Activated T-cell treated with anti-CD3 and anti-CD28 coated beads for 1 hour (primary cell): ENCODE measurements at regions not wholly inside any gene's neighbourhood (a gene's known extent, or its start where the extent isn't known, plus 50 kb on each side); places are given as distances from the start of the nearest gene placed in this dataset.

Source experiments
- DNase-seq: peaks from one replicate; pipeline ENCODE4 v3.0.0-alpha.2; 2020; ENCODE audit warnings: low read depth

DNA sequence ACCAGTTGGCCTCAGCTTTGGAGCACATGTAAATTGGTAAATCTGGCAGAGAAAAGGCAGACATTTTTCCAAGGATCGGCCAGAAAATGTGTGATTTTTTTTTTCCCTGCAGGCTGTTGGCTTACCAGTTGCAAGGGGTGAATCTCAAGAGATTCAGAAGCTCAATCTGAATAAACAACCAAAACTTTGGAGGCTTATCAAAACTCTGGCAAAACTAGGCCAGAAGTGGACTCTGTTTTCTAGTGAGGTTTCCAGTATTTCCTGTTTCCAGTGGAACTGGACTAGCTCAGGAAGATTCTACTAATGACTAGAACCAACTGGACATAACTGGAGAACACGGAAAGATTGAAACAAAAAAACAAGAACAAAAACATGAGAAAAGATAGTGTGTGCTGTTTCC lies 191.3 kb downstream of the SMIM20 start:
- DNase-seq = no peak

DNA sequence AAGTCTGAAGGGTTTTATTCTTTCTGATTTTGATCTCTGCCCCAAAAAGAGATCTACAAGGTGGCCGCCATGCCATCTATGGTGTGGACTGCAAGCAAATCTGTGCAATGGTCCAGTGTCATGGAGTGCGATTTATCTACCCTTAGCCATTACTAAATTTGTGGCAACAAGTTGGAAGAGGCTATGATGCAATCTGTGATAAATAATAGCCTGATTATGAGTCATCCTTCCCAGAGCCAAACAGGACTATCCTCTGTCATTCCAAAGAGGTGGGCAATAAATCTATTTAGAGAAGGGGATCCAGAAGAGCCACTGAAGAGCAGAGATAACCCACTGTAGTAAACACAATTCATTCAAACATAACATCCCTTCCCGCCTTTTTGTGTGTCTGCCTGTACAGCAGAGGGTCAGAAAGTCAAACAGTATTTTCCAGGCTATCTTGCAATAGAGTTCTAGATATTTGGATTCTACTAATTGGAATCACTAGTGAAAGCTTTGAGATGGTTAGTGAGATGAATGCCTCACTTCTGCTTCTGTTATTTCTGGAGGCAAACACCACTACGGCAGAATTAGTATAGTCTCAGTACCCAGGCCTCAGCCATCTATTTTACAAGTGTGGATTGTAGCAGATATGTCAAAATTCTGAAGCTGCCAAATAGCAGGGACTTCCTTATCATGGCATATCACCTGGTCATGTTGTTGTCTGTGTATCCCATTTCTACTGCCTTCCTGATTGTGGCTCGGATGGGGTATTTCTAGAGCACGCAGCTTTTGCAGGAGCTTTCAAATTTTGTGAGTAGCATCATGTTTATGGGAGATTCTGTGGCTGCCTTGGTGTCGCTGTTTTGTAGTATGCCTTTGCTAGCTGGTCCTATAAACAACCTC lies 192.0 kb downstream of the SMIM20 start:
- no peak for DNase-seq

DNA sequence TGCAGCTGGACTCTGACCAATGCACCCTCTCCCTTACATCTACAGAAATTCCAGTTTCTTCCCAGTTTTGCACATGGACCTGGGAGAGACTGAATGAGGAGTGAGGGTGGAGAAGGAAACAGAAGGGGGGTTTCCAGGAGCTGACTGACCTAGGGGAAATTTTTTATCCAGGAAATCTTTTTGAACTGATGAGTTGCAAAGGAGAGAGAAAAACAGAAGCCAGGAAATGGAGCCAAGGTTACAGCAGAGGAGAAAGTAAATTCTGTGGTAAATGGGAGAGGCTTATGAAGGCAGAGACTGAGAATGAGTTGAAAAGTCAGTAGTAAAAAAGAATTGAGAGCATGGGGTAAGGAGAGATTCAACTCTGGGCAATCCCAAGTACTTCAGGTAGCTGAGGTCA lies 192.8 kb downstream of the SMIM20 start:
- DNase-seq = no peak

DNA sequence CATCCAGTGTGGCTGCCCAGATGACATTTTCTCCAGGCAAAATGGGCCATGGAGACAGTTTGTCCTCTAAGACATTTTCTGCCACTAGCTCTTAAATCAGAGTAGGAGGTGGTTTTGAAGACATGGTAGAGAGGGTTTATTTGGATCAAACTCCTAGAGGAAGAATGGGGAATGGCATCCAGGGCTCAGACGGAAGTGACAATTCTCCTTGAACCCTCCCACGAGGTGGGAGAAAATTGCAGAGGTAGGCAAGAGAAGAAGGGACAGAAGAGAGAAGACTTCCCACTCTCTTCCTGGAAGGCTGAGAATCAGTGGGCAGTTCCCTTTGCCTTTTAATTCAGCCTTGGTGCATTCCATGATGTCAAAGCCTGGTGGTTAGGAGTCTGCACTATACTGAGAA lies 194.0 kb downstream of the SMIM20 start:
- DNase-seq = no peak

DNA sequence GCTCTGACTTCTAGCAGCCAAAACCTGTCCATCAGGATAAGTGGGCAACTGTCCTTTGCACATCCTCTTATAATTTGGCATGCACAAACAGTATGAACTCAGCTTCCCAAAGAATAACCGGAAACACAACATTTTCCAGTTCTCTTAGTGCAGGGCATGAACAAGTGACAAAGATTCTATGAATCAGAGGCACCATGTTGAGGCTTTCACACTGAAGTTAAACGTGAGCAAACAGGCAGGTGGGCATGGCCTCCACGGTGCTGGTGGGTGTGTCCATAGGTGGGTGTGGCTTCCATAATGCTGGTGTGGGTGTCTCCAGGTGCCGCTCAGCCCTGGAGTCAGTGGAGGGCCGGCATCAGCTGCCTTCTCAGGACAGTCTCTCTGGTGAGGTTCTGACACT lies 196.5 kb downstream of the SMIM20 start:
- no peak for DNase-seq

DNA sequence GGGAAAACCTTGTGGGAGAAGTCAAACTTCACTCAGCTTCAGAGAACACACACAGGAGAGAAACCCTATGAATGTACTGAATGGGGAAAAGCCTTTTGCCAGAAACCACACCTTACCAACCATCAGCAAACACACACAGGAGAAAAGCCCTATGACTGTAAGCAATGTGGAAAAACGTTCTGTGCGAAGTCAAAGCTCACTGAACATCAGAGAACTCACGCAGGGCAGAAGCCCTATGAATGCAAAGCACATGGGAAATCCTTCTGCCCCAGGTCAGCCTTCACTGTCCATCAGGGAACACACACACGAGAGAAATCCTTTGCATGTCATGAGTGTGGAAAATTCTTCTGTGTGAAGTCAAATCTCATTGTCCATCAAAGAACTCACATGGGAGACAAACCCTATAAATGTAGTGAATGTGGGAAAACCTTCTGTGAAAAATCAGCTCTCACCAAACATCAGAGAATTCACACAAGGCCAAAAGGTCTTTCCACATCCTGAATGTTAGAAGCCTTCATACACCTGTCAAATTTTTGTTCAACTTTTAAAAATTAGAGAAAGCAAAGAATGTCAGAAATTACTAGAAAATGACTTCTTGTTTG lies 199.4 kb downstream of the SMIM20 start:
- DNase-seq = no peak

DNA sequence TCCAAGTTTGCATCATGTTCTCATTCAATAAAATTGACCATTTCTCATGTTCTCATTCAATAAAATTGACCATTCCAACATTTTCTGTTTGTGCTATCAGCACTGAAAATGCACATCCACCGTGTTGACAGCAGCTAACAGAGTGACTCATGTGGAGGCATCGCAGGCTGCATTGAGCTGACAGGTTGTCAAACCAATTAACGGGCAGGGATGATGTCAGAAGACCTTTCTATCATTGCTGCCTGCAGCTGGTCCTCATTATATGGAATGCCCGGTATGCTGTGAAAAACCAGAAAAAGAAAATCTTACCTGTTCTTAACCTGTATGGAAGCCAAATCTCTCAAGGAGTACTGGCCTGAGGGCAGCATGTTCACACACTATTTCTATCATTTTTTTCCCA lies 202.0 kb downstream of the SMIM20 start:
- DNase-seq = no peak

DNA sequence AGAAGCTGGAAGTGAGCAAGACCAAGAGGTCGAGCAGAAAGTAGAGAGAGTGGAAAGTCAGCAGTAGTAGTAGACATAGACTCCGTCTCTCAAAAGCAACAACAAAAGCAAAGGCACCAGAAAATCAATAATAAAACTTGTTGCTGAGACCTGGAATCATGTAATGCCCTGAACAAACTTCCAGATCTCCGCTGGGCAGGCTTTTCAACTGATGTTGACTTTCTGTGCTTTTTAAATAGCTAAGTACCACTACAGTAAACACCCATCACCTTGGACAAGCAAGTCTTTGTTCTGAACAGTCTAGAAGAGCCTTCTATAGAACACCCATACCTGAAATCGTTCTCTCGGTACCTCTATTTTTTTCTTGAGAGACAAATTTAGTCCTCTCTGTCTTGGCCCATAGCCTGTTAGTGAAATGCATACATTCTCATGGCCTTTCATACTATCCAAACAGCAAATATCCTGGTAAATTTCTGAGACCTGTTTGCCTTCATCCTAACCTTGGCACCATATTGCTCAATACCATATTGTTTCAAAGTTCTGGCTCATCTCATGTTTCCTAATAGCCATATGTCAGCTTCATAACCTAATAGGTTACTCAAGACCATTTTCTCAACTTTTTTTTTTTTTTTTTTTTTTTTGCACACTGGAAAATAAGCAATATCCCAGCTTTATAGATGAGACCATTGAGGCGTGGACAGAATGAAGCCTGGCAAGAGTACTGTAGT lies 200.6 kb upstream of the RBPJ start:
- no peak for DNase-seq

DNA sequence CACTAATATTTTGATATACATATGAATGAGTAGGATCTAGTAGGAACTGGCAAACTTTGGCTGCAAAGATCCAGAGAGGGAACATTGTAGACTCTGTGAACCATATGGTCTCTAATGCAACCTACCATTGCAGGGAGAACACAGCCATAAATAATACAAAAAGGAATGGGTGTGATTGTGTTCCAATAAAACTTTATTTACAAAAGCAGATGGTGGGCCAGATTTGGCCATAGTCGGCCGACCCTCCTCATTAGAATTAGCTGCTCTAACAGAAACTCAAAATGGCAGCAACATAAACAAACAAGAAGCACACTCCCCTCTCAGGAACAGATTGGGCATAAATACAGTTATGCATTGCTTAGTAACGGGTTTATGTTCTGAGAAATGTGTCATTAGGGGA lies 198.1 kb upstream of the RBPJ start:
- no peak for DNase-seq

DNA sequence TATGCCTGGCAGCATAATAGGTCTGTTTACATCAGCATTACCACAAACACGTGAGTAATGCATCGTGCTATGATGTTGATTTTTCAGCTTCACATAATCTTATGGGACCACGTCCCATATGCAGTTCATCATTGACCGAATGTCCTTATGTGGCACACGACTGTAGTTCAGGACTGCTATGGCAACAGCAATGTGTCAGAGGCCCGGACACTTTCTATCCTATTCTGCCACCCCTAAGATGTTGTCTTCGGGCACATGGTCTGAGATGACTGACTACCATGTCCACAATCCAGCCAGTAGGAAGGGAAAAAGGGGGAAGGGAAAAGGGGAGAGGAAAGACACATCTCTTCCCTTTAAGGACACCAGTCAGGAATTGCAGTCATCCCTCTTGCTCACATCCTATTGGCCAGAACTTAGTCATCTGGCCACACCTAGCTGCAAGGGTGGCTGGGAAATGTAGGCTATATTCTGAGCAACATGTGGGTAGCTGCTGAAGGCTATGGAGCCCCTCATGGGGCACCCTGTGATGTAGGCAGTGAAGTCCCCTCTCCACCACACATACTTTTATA lies 196.0 kb upstream of the RBPJ start:
- DNase-seq = no peak

DNA sequence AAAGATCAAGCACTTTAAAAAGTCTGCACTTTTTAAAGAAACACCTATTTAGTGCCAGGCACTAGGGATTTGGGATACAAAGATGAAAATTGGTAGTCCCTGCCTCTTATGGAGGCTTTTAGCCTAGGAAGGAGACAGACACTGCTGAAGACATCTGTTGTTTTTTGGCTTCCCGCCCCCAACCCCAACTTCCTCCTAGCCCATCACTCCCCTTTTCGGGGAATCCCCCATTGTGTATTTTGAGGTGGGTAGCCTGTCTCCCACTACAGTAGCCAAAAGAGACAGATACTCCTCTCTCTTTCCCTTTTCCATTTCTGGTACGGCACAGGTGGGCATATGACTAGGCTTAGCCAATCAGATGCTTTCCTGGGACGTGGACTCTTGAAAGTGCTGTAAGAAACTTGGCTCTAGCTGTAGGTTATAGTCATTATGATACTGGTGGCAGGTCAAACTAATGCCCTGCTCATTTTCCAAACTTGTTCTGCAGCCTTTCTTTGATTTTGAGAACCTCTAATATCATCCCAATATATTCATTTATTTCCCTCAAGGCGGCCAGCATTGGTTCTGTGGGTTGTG lies 194.6 kb upstream of the RBPJ start:
- DNase-seq = no peak

DNA sequence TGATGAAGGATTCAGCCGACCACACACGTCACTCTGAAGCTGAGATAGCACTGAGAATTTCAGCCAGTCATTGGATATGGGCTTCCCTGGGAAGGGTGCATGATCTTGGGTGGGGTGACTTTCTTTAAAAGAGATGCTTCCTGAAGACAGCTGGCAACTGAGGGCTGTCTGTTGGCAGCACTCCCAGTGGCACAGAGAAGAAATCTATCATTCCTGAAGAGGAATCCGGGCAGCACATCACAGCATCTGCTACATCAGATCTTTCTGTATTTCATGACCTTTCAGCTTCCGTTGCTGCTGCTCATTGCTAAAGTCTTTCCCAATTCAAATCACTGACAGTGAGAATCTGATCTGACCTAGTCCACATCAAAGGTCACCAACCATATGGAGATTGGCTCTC lies 193.8 kb upstream of the RBPJ start:
- no peak for DNase-seq

DNA sequence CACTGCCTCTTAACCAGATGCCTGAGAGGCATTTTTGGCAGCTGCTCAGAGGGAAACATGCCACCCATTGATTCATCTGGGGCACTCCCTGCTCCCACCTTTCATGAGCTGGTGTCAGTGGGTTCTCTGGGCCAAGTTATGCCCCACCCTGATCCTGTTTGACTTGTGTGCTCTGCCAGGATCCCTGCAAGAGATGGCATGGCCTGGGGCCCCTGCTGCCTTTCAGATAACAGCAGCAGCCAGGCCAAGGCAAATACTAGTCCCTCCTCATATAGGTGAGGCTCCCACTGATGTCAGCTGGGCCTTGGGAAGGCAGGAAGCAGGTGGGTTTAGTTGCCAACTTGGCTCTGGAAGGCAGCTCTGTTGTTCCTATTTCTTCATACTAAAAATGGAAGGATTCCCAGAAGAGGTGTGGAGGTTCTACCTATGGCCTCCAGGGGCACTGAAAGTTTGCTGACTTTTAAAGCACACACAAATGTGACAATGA lies 192.9 kb upstream of the RBPJ start:
- DNase-seq = no peak

DNA sequence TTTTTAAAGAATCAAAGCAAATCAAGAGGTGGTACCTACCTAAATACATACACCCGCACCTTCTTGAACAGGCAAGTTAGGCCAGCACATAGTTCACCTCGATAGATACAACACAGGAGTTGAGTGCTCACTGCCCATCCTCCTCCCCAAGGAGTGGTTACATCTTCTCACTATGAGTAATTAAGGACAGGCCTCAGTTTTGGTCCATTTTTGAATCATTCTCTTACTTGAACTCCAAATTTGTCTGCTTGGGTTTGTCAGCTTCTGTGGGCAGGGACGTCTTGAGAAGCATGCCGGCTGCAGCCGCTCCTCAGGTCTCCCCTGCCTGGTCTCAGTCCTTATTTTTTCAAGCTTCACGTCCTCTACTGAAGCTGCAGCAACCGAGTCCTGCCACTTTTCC lies 190.6 kb upstream of the RBPJ start:
- DNase-seq = no peak

DNA sequence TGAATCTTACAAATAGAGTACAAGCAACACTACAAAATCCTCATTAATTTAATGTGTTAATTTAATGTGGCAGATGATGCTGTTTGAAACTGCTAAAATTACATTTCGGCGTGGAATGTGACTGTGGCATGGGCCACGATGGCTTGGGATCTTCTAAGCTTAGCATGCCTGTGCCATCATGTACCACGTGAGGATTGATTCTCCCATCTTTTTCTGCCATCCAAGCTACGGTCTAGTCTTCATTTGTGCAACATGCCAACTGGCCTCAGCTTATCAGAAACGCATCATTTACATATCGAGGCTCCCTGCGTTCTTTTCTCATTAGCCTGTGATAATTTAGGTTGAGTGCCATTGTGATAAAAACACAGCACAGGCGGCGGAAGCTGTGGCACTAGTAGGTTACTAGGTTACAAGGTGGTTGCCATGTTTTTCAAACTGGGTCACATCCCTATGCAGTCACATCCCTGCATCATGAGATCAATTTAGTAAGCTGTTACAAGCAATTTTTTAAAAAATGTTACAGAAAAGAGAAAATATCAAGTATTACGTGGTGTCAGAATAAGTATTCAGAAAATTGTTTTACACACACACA lies 189.9 kb upstream of the RBPJ start:
- DNase-seq = no peak

DNA sequence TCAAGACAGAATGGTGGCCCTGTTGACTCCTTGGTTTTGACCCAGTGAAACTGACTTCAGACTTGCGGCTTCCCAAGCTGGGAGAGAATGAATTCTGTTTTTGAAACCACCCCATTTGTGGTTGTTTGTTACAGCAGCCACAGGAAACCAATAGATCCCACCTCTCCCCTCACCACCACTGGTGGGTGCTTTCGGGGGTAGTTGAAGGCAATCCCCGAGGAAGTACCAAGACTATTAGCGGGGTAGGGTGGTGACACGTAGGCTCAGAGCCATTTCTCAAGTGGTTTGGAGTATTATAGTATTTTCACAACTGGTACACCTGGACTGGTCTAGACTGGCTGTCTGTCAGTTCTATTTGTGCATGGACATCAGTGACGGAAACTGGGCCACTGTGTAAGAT lies 189.1 kb upstream of the RBPJ start:
- no peak for DNase-seq

DNA sequence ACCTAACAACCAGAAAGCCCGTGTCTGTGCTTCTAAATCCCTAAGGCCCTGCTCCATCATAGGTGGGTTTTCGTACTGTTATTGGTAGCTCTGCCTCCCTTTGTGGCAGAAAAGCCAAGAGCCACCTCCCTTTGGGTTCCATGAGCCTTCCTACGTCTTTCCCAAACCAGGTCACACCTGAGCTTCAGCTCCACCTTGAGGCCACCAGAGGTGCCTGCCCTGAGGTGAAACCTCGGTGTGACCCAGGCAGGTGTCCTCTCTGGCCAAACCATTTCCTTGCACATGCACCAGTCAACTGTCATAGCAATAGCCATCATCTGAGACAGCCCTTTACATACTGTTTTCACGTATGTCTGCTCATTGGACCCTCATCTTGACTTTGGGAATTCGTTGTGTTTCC lies 188.0 kb upstream of the RBPJ start:
- no peak for DNase-seq

DNA sequence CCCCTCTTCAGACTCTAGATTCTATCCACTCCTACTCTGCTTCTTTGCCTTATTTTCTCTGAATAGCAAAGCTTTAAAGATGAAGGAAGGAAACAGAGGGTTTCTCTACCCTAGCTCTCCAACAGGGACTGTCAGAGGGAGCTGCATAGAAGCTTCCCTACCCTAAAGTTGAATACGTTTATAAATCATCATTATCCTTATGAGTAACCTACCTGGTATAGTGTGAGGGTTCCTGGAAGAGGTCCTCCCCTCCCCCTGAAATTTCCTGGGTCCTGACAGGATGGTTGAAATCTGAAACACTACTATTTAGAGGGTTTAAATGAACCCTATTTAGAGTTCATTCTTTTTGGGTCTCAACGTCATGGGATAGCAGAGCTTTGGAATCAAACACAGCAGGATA lies 187.0 kb upstream of the RBPJ start:
- DNase-seq = no peak

DNA sequence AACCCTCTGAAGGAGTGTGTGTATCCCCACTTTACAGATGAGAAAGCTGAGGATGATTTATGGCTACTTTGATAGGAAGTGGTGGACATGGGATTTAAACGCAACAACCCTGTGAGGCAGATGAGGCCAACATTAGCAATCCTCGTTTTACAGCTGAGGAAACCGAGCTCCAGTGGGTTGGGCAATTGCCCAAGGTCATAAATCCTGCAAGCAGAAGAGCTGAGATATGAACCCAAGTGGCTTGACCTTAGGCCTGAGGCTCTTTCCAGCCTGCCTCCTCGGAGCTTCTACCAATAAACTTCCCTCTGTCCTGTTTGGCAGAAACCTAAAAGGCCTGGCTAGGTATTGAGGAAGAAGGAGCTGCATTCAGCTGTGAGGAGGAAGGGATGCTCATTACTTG lies 185.5 kb upstream of the RBPJ start:
- DNase-seq = no peak

DNA sequence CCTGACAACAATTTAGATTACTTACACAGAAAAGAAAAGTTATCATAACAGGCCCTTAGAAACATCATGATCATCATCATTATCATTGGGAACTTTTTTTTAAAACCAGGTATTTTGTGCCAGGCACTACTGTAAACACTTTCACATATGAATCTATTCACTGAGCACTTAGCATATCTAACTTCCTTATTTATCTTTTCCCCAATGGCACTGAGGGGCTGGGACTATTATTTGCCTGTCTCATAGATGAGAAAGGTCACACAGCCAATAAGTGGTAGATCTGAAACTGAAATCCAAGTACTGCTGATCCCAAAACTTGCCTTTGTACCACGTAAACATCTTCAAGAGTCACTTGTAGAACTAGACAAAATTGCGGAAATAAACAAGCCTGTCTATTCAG lies 184.2 kb upstream of the RBPJ start:
- no peak for DNase-seq

DNA sequence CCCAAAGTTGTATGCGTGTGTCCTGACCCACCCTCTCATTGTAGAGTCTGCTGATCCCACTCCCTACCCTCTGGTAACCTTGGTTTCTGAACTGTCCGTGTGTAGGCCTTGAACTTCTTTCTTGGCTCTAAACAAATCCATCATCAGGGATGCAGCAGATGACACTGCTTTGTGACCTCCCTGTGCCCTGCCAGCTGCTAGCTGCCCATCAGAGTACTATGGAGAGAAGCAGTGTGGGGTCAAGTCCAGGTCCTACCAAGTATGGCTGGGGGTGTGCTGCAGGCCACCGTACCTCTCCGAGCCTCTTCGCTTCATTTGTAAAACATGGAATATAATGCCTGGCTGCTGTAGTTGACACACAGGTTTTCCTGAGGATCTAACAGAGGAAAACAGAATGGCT lies 183.5 kb upstream of the RBPJ start:
- DNase-seq = no peak

DNA sequence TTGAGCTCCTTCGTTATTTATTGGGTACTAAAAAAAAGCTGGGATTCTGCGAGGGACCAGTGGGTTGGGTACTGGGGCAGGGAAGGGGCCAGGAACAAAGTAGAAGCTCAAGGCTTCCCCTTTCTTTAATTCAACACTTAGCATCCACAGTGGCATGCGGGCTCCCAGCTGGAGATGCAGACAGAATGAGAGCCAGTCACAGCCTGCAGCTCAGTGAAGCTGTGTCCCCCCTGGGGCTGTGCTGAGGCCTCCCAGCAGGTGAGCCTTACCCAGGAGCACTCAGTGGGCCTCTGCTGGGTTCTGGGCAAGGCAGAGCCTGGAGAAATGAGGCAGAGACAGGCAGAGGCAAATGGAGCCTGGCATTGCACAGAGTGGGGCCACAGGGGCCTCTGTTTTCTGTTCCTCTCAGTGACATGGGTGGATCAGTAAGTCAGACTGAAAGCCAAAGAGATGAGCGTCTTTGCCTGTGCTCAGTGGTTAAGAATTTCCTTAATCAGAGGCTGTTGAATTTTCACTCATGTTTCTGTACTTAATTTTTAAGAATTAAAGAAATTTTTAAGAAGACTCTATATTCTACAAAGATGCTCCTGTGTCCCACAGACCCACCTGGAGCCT lies 181.4 kb upstream of the RBPJ start:
- DNase-seq = no peak
